ENCODE measurements at regions not wholly inside any gene's neighbourhood (a gene's known extent, or its start where the extent isn't known, plus 50 kb on each side); places are given as distances from the start of the nearest gene placed in this dataset.

GRCh38 chrX:147738265-147738664, 173.5 kb upstream of the FMR1 start:
- in situ Hi-C loops (cut with MboI; ENCODE audit: low sequenced_read_pairs) (no loop called here), intact Hi-C loops (cut with micrococcal nuclease) (no loop called here), dilution Hi-C loops (cut with HindIII; ENCODE audit: low sequenced_read_pairs, unreplicated experiment) (no loop called here)
- Histone ChIP-seq H2BK5ac (ENCODE audit: low read depth, low read length, poor library complexity, severe bottlenecking) (no peak overlapping the region), H3K4me3 (ENCODE audit: insufficient read depth, low read depth, low read length) (no peak overlapping the region), H3K4me2 (ENCODE audit: low read depth, low read length) (no peak overlapping the region), H2AFZ (replicated peaks; ENCODE audit: low read length, poor library complexity) (no peak overlapping the region), H2BK15ac (ENCODE audit: low read depth, low read length) (no peak overlapping the region), H3K56ac (ENCODE audit: extremely low read depth, insufficient read depth, low read length) (no peak overlapping the region), H3K27ac (ENCODE audit: insufficient read depth, low read length) (no peak overlapping the region), H3K18ac (ENCODE audit: low read depth, low read length) (no peak overlapping the region), H3K14ac (replicated peaks; ENCODE audit: low read depth, low read length) (no peak overlapping the region), H3K9me3 (ENCODE audit: control insufficient read depth, insufficient read depth, low read length) (peaks cover 4% of the 10 kb centered on the region; the same call in 1 of the 2 replicates), H4K91ac (ENCODE audit: insufficient read depth, low read depth, low read length) (no peak overlapping the region), H4K20me1 (ENCODE audit: insufficient read depth, low read length) (no peaks in the 10 kb centered on the region), H3K9ac (ENCODE audit: low read depth, low read length) (no peak overlapping the region), H4K5ac (ENCODE audit: low read depth, low read length) (no peak overlapping the region), H3K23ac (ENCODE audit: low read depth, low read length) (no peak overlapping the region), H3K4ac (ENCODE audit: low read depth, low read length) (no peak overlapping the region), H2BK20ac (ENCODE audit: low read depth, low read length) (no peak overlapping the region), H3K4me1 (ENCODE audit: control insufficient read depth, insufficient read depth, low read length) (no peaks in the 10 kb centered on the region), H2AK5ac (ENCODE audit: low read depth, low read length) (no peak overlapping the region), H3K9me1 (ENCODE audit: insufficient read depth, low read length) (no peaks in the 10 kb centered on the region), H3K36me3 (ENCODE audit: control insufficient read depth, insufficient read depth, low read length) (no peaks in the 10 kb centered on the region), H2AK9ac (replicated peaks; ENCODE audit: low read depth, low read length, poor library complexity) (no peak overlapping the region), H2BK120ac (ENCODE audit: low read depth, low read length) (no peak overlapping the region), H3K79me1 (ENCODE audit: low read depth in 1 of 2, low read length in 2 of 2) (no peaks in the 10 kb centered on the region), H3K27me3 (ENCODE audit: control insufficient read depth, insufficient read depth, low read length) (no peaks in the 10 kb centered on the region), H4K8ac (ENCODE audit: low read depth in 2 of 2, low read length in 2 of 2) (no peak overlapping the region)
- ChIA-PET POLR2A (ENCODE audit: unreplicated experiment) (no interaction called here), CTCF (no interaction called here)
- BruUV-seq (replicated peaks): no TSS peak
- DNase-seq: no peak
- 0% methylated on average over 1 of the region's 3 CpGs; no CpG with 5 or more reads in 1 of the 2 experiments for WGBS, 2 experiments (ENCODE audit: extremely low coverage in 2 of 2, insufficient read length in 1 of 2)
- TF ChIP-seq POLR2A (IDR thresholded peaks at IDR 0.05; ENCODE audit: low read depth, low read length) (no peak), SMC3 (IDR thresholded peaks at IDR 0.05; ENCODE audit: low read depth, low read length) (no peak), CHD1 (IDR thresholded peaks at IDR 0.05; ENCODE audit: low read depth, low read length) (no peak), FOS (IDR thresholded peaks at IDR 0.05; ENCODE audit: low read depth, low read length) (no peak), NFE2L2 (IDR thresholded peaks at IDR 0.05; ENCODE audit: low read depth, low read length) (no peak), MAFK (IDR thresholded peaks at IDR 0.05; ENCODE audit: low read depth, low read length) (no peak), CEBPB (IDR thresholded peaks at IDR 0.05; ENCODE audit: low read depth, low read length) (no peak), USF2 (IDR thresholded peaks at IDR 0.05; ENCODE audit: low read depth, low read length) (no peak), RFX5 (IDR thresholded peaks at IDR 0.05; ENCODE audit: low read depth, low read length) (no peak), BHLHE40 (IDR thresholded peaks at IDR 0.05; ENCODE audit: low read depth, low read length) (no peak), MXI1 (IDR thresholded peaks at IDR 0.05; ENCODE audit: borderline replicate concordance, low read depth, low read length) (no peak), CTCF (conservative IDR thresholded peaks at IDR 0.05; ENCODE audit: low read depth, low read length) (no peak), MAZ (IDR thresholded peaks at IDR 0.05; ENCODE audit: borderline replicate concordance, low read depth, low read length) (no peak), ELK1 (IDR thresholded peaks at IDR 0.05; ENCODE audit: borderline replicate concordance, low read depth, low read length) (no peak), RAD21 (IDR thresholded peaks at IDR 0.05; ENCODE audit: low read length) (no peak), RCOR1 (IDR thresholded peaks at IDR 0.05; ENCODE audit: insufficient replicate concordance, low read length) (no peak)
- ATAC-seq (ENCODE audit: low read depth): no peak

Data from IMR-90 (cell line).